Caco-2 (cell line): ENCODE measurements at regions not wholly inside any gene's neighbourhood (a gene's known extent, or its start where the extent isn't known, plus 50 kb on each side); places are given as distances from the start of the nearest gene placed in this dataset.
A peak's percentile ranks its signal among the peaks of the same experiment; 100 is the strongest.

Source experiments
- BruUV-seq: library from RNA; stranded (reverse); fragments of 400-500 nt; replicated peaks from 2 replicates; lab custom pipeline; 2021; lab: Mats Ljungman, UMichigan
- CTCF ChIA-PET: fragments of 300-600 bp; sonication (Branson Sonifier 250); formaldehyde crosslinking; loops from one replicate; lab custom pipeline; 2022; ENCODE audit warnings: antibody characterized with exemption; lab: Charles Lee
- POLR2A ChIA-PET: fragments of 300-600 bp; sonication (Branson Sonifier 250); formaldehyde crosslinking; loops from one replicate; lab custom pipeline; 2022; ENCODE audit warnings: antibody characterized with exemption; lab: Charles Lee
- DNase-seq, 2 experiments: peaks; one replicate each; pipeline versions ENCODE4 v3.0.0 to v3.0.0-alpha.2; 2020 to 2022
- H3K27me3 ChIP-seq: replicated peaks from 2 replicates; pipeline ENCODE4 v1.6.0; 2011; ENCODE audit warnings: low read length; ENCODE audit not compliant: control insufficient read depth, insufficient read depth
- H3K36me3 ChIP-seq: 2 replicates; pipeline ENCODE4 v1.5.1; 2011; ENCODE audit warnings: low read length; ENCODE audit not compliant: control insufficient read depth, insufficient read depth
- H3K4me1 ChIP-seq: fragments of 250-450 bp; sonication (Bioruptor Pico); 2 replicates; pipeline ENCODE4 v1.5.1; 2020; ENCODE audit warnings: mild to moderate bottlenecking
- H3K4me3 ChIP-seq: 2 replicates; pipeline ENCODE4 v1.5.1; 2011; ENCODE audit warnings: low read depth, mild to moderate bottlenecking, control low read depth, low read length
- H3K9me3 ChIP-seq: fragments of 250-450 bp; sonication (Bioruptor Pico); 2 replicates; pipeline ENCODE4 v1.5.1; 2020; ENCODE audit warnings: mild to moderate bottlenecking, moderate library complexity
- H3K27ac Mint-ChIP-seq: one replicate; pipeline ENCODE4 v1.8.0; 2022; ENCODE audit warnings: mixed read lengths; ENCODE audit not compliant: unreplicated experiment
- H3K27me3 Mint-ChIP-seq: one replicate; pipeline ENCODE4 v1.8.0; 2022; ENCODE audit warnings: mixed read lengths; ENCODE audit not compliant: insufficient read depth, unreplicated experiment
- H3K36me3 Mint-ChIP-seq: one replicate; pipeline ENCODE4 v1.8.0; 2022; ENCODE audit warnings: mild to moderate bottlenecking, mixed read lengths; ENCODE audit not compliant: insufficient read depth, unreplicated experiment
- H3K4me1 Mint-ChIP-seq: one replicate; pipeline ENCODE4 v1.8.0; 2022; ENCODE audit warnings: low read depth, mixed read lengths; ENCODE audit not compliant: unreplicated experiment
- H3K4me3 Mint-ChIP-seq: one replicate; pipeline ENCODE4 v1.8.0; 2022; ENCODE audit warnings: mild to moderate bottlenecking, moderate library complexity, mixed read lengths; ENCODE audit not compliant: unreplicated experiment
- H3K9me3 Mint-ChIP-seq: one replicate; pipeline ENCODE4 v1.8.0; 2022; ENCODE audit warnings: mixed read lengths; ENCODE audit not compliant: unreplicated experiment
- CTCF ChIP-seq, 2 experiments: fragments of 200-600 bp in 1 of 2; IDR thresholded peaks; 1 replicate in 1 of 2; 2 replicates in 1 of 2; pipeline versions ENCODE4 v1.5.1 to v1.8.0; 2011 to 2022; ENCODE audit warnings: antibody characterized with exemption in 1 of 2, control low read depth in 1 of 2, inconsistent platforms in 1 of 2, low read depth in 1 of 2, low read length in 1 of 2, mild to moderate bottlenecking in 1 of 2, moderate library complexity in 1 of 2; ENCODE audit not compliant: insufficient read depth in 1 of 2, severe bottlenecking in 1 of 2, unreplicated experiment in 1 of 2
- intact Hi-C: fragments of 100-400 bp; cut with micrococcal nuclease; formaldehyde crosslinking; loops from one replicate; pipeline ENCODE4 v1.10.0; 2022; ENCODE audit not compliant: unreplicated experiment

GRCh38 chr1:192945390-192946130, 113.6 kb downstream of the UCHL5 start:
- H3K4me1 Mint-ChIP-seq = peaks cover 5% of the 10 kb centered on the region
- ChIA-PET CTCF (no interaction called here), POLR2A (no interaction called here)
- H3K27ac Mint-ChIP-seq = no peak overlapping the region
- no peak for DNase-seq
- no peaks in the 10 kb centered on the region for H3K27me3 Mint-ChIP-seq
- peaks cover 6% of the 10 kb centered on the region for H3K36me3 Mint-ChIP-seq
- TF ChIP-seq CTCF (IDR thresholded peaks at IDR 0.05; ENCODE audit: insufficient read depth in 1 of 2, low read depth in 1 of 2, low read length in 1 of 2, severe bottlenecking in 1 of 2, unreplicated experiment in 1 of 2) = no peak
- H3K4me3 Mint-ChIP-seq = no peak overlapping the region
- Histone ChIP-seq H3K27me3 (no peaks in the 10 kb centered on the region), H3K36me3 (no peaks in the 10 kb centered on the region), H3K9me3 (no peaks in the 10 kb centered on the region), H3K4me1 (no peaks in the 10 kb centered on the region; the same call in 1 of the 2 replicates), H3K4me3 (no peak overlapping the region)
- intact Hi-C loops = no loop called here
- no TSS peak for BruUV-seq
- H3K9me3 Mint-ChIP-seq = no peaks in the 10 kb centered on the region

- Histone ChIP-seq H3K4me3 (no peak overlapping the region), H3K9me3 (no peaks in the 10 kb centered on the region), H3K36me3 (no peaks in the 10 kb centered on the region), H3K4me1 (no peaks in the 10 kb centered on the region), H3K27me3 (no peaks in the 10 kb centered on the region)
- peaks cover 6% of the 10 kb centered on the region for H3K36me3 Mint-ChIP-seq
- no peak overlapping the region for H3K4me3 Mint-ChIP-seq
- H3K4me1 Mint-ChIP-seq = peaks cover 5% of the 10 kb centered on the region
- no peaks in the 10 kb centered on the region for H3K27me3 Mint-ChIP-seq
- peak in 1 of 2 experiments; percentile 2 for DNase-seq
- TF ChIP-seq CTCF (IDR thresholded peaks at IDR 0.05; ENCODE audit: insufficient read depth in 1 of 2, low read depth in 1 of 2, low read length in 1 of 2, severe bottlenecking in 1 of 2, unreplicated experiment in 1 of 2) = no peak
- BruUV-seq = no TSS peak
- H3K27ac Mint-ChIP-seq = no peak overlapping the region
- intact Hi-C loops = loop anchor here (5.0 kb wide), 1 partner anchor 58 kb away; no protein-coding TSS in a partner anchor
- POLR2A ChIA-PET = no interaction called here
- H3K9me3 Mint-ChIP-seq = no peaks in the 10 kb centered on the region
- CTCF ChIA-PET = no interaction called here
Measured at GRCh38 chr1:192949783-192950182, 109.4 kb downstream of the UCHL5 start.

- Mint-ChIP-seq H3K4me3 (no peak overlapping the region), H3K9me3 (no peaks in the 10 kb centered on the region), H3K36me3 (peaks cover 6% of the 10 kb centered on the region), H3K27ac (no peak overlapping the region), H3K4me1 (peaks cover 5% of the 10 kb centered on the region), H3K27me3 (no peaks in the 10 kb centered on the region)
- Histone ChIP-seq H3K9me3 (no peaks in the 10 kb centered on the region), H3K36me3 (no peaks in the 10 kb centered on the region), H3K4me3 (no peak overlapping the region), H3K4me1 (no peaks in the 10 kb centered on the region), H3K27me3 (no peaks in the 10 kb centered on the region)
- ChIA-PET CTCF (no interaction called here), POLR2A (no interaction called here)
- no TSS peak for BruUV-seq
- DNase-seq = no peak
- intact Hi-C loops = loop anchor here (5.0 kb wide), 1 partner anchor 56 kb away; no protein-coding TSS in a partner anchor
- TF ChIP-seq CTCF (IDR thresholded peaks at IDR 0.05; ENCODE audit: insufficient read depth in 1 of 2, low read depth in 1 of 2, low read length in 1 of 2, severe bottlenecking in 1 of 2, unreplicated experiment in 1 of 2) = no peak
Measured at GRCh38 chr1:192950926-192951325, 108.2 kb downstream of the UCHL5 start.
